Osteocyte (in vitro differentiated cells): ENCODE measurements at regions not wholly inside any gene's neighbourhood (a gene's known extent, or its start where the extent isn't known, plus 50 kb on each side); places are given as distances from the start of the nearest gene placed in this dataset.
A peak's percentile ranks its signal among the peaks of the same experiment; 100 is the strongest.
"Not testable (repeated sequence)": the region's sequence is repeated elsewhere in the genome, so short reads cannot be mapped to it uniquely, and the experiment has no call there.

Experiments used
- DNase-seq: peaks from one replicate; pipeline ENCODE4 v3.0.0; 2021; ENCODE audit warnings: mixed read lengths; ENCODE audit not compliant: unreplicated experiment; ENCODE audit errors: extremely low spot score
- H3K27ac Mint-ChIP-seq: one replicate; pipeline ENCODE4 v1.8.0; 2021; ENCODE audit warnings: mild to moderate bottlenecking, mixed read lengths; ENCODE audit not compliant: unreplicated experiment
- H3K27me3 Mint-ChIP-seq: one replicate; pipeline ENCODE4 v1.8.0; 2021; ENCODE audit warnings: mixed read lengths; ENCODE audit not compliant: unreplicated experiment
- H3K36me3 Mint-ChIP-seq: one replicate; pipeline ENCODE4 v1.8.0; 2021; ENCODE audit warnings: mixed read lengths; ENCODE audit not compliant: unreplicated experiment
- H3K4me1 Mint-ChIP-seq: one replicate; pipeline ENCODE4 v1.8.0; 2021; ENCODE audit warnings: mixed read lengths; ENCODE audit not compliant: unreplicated experiment
- H3K4me3 Mint-ChIP-seq: one replicate; pipeline ENCODE4 v1.8.0; 2021; ENCODE audit warnings: mild to moderate bottlenecking, moderate library complexity, mixed read lengths; ENCODE audit not compliant: unreplicated experiment
- H3K9me3 Mint-ChIP-seq: one replicate; pipeline ENCODE4 v1.8.0; 2021; ENCODE audit warnings: mixed read lengths; ENCODE audit not compliant: unreplicated experiment

GRCh38 chr12:37814529-37814928, 502.0 kb upstream of the ALG10B start:
- H3K4me3 Mint-ChIP-seq, H3K27me3 Mint-ChIP-seq, H3K27ac Mint-ChIP-seq, H3K4me1 Mint-ChIP-seq, H3K36me3 Mint-ChIP-seq: not testable (repeated sequence)
- DNase-seq, result peak; percentile 74
- H3K9me3 Mint-ChIP-seq, result peaks cover 44% of the 10 kb centered on the region
